HepG2 (cell line): ENCODE measurements at regions not wholly inside any gene's neighbourhood (a gene's known extent, or its start where the extent isn't known, plus 50 kb on each side); places are given as distances from the start of the nearest gene placed in this dataset.
A peak's percentile ranks its signal among the peaks of the same experiment; 100 is the strongest.

Source experiments
- ARID4A ChIP-seq: sonication (generic); formaldehyde crosslinking; IDR thresholded peaks from 2 replicates; pipeline ENCODE4 v1.5.0; 2020; ENCODE audit warnings: mild to moderate bottlenecking, missing genetic modification reagents, borderline replicate concordance
- ATRX ChIP-seq: sonication (generic); formaldehyde crosslinking; IDR thresholded peaks from 2 replicates; pipeline ENCODE4 v1.4.0; 2020; ENCODE audit warnings: missing genetic modification reagents, borderline replicate concordance
- DPF2 ChIP-seq: sonication (generic); formaldehyde crosslinking; IDR thresholded peaks from 2 replicates; pipeline ENCODE4 v1.4.0; 2020; ENCODE audit warnings: mild to moderate bottlenecking, low read depth, missing genetic modification reagents, borderline replicate concordance
- MLLT10 ChIP-seq: sonication (generic); formaldehyde crosslinking; IDR thresholded peaks from 2 replicates; pipeline ENCODE4 v1.4.0; 2020; ENCODE audit warnings: missing genetic modification reagents
- NR2F6 ChIP-seq, 2 experiments: IDR thresholded peaks; 2 replicates each; pipeline ENCODE4 v1.6.1; 2016; ENCODE audit warnings: antibody characterized with exemption in 1 of 2, mild to moderate bottlenecking in 1 of 2
- PTBP1 ChIP-seq: fragments of 200-400 bp; formaldehyde crosslinking; IDR thresholded peaks from 2 replicates; pipeline ENCODE4 v1.6.1; 2018; ENCODE audit warnings: low read length, low read depth; ENCODE audit not compliant: poor library complexity, severe bottlenecking
- REST ChIP-seq, 2 experiments: IDR thresholded peaks; 2 replicates each; pipeline ENCODE4 v1.6.1; 2011 to 2012; ENCODE audit warnings: low read length in 2 of 2, borderline replicate concordance in 1 of 2, low read depth in 1 of 2, mild to moderate bottlenecking in 1 of 2, moderate library complexity in 1 of 2
- TEF ChIP-seq: sonication (generic); formaldehyde crosslinking; IDR thresholded peaks from 2 replicates; pipeline ENCODE4 v1.5.0; 2020; ENCODE audit warnings: missing genetic modification reagents
- ZNF136 ChIP-seq: sonication (generic); formaldehyde crosslinking; IDR thresholded peaks from 2 replicates; pipeline ENCODE4 v1.8.1; 2022; ENCODE audit warnings: low read depth, mild to moderate bottlenecking, moderate library complexity, missing genetic modification reagents
- ZNF670 ChIP-seq: sonication (generic); formaldehyde crosslinking; IDR thresholded peaks from 2 replicates; pipeline ENCODE4 v1.8.0; 2022; ENCODE audit warnings: mild to moderate bottlenecking, missing genetic modification reagents, borderline replicate concordance
- ZNF724P ChIP-seq: sonication (generic); formaldehyde crosslinking; IDR thresholded peaks from 2 replicates; pipeline ENCODE4 v1.8.0; 2022; ENCODE audit warnings: missing genetic modification reagents, borderline replicate concordance
- ZNF776 ChIP-seq: sonication (generic); formaldehyde crosslinking; IDR thresholded peaks from 2 replicates; pipeline ENCODE4 v1.4.0; 2020; ENCODE audit warnings: mild to moderate bottlenecking, missing genetic modification reagents
- TF ChIP-seq, protein P1 (sequence below): sonication (generic); formaldehyde crosslinking; IDR thresholded peaks from 2 replicates; pipeline ENCODE4 v1.9.0; 2021; ENCODE audit warnings: mild to moderate bottlenecking, missing genetic modification reagents

DNA sequence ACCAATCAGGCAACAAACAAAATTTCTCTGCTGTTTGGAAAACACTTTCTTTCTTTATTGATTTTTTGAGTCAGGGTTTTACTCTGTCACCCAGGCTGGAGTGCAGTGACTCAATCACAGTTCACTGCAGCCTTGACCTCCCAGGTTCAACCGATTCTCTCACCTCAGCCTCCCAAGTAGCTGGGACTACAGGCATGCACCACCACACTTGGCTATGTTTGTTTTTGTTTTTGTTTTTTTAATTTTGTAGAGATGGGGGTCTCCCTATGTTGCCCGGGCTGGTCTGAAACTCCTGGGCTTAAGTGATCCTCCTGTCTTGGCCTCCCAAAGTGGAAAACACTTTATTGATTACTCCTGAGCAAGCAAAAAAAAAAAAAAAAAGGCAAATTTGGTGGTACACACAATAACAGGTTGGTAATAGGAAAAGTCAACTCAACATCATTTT, 276.4 kb downstream of the SOX9 start (continued):
- TF ChIP-seq ZNF136 (CRISPR knock-in tag) (no peak), ZNF724P (no peak), REST (IDR thresholded peaks at IDR 0.05; ENCODE audit: borderline replicate concordance in 1 of 2, low read depth in 1 of 2, low read length in 2 of 2) (no peak), NR2F6 (IDR thresholded peaks at IDR 0.05) (peak; percentile 93), NR2F6 (CRISPR knock-in tag; IDR thresholded peaks at IDR 0.05) (peak; percentile 97), PTBP1 (no peak), ZNF776 (no peak), TEF (CRISPR knock-in tag) (no peak), ARID4A (CRISPR knock-in tag) (no peak; the same call in 1 of the 2 replicates), MLLT10 (CRISPR knock-in tag) (no peak), ATRX (CRISPR knock-in tag) (no peak), DPF2 (peak; percentile 66; the same call in 1 of the 2 replicates), ZNF670 (CRISPR knock-in tag) (peak; percentile 84; the same call in 1 of the 2 replicates)
- TF ChIP-seq, protein P1, sequence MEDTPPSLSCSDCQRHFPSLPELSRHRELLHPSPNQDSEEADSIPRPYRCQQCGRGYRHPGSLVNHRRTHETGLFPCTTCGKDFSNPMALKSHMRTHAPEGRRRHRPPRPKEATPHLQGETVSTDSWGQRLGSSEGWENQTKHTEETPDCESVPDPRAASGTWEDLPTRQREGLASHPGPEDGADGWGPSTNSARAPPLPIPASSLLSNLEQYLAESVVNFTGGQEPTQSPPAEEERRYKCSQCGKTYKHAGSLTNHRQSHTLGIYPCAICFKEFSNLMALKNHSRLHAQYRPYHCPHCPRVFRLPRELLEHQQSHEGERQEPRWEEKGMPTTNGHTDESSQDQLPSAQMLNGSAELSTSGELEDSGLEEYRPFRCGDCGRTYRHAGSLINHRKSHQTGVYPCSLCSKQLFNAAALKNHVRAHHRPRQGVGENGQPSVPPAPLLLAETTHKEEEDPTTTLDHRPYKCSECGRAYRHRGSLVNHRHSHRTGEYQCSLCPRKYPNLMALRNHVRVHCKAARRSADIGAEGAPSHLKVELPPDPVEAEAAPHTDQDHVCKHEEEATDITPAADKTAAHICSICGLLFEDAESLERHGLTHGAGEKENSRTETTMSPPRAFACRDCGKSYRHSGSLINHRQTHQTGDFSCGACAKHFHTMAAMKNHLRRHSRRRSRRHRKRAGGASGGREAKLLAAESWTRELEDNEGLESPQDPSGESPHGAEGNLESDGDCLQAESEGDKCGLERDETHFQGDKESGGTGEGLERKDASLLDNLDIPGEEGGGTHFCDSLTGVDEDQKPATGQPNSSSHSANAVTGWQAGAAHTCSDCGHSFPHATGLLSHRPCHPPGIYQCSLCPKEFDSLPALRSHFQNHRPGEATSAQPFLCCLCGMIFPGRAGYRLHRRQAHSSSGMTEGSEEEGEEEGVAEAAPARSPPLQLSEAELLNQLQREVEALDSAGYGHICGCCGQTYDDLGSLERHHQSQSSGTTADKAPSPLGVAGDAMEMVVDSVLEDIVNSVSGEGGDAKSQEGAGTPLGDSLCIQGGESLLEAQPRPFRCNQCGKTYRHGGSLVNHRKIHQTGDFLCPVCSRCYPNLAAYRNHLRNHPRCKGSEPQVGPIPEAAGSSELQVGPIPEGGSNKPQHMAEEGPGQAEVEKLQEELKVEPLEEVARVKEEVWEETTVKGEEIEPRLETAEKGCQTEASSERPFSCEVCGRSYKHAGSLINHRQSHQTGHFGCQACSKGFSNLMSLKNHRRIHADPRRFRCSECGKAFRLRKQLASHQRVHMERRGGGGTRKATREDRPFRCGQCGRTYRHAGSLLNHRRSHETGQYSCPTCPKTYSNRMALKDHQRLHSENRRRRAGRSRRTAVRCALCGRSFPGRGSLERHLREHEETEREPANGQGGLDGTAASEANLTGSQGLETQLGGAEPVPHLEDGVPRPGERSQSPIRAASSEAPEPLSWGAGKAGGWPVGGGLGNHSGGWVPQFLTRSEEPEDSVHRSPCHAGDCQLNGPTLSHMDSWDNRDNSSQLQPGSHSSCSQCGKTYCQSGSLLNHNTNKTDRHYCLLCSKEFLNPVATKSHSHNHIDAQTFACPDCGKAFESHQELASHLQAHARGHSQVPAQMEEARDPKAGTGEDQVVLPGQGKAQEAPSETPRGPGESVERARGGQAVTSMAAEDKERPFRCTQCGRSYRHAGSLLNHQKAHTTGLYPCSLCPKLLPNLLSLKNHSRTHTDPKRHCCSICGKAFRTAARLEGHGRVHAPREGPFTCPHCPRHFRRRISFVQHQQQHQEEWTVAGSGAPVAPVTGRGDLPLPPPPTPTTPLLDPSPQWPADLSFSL (CRISPR knock-in tag), result no peak
